OCI-LY7 (cell line): ENCODE measurements at regions not wholly inside any gene's neighbourhood (a gene's known extent, or its start where the extent isn't known, plus 50 kb on each side); places are given as distances from the start of the nearest gene placed in this dataset.

ENCODE experiments used
- BruUV-seq: library from RNA; stranded (reverse); fragments of 400-500 nt; replicated peaks from 2 replicates; lab custom pipeline; 2021; lab: Mats Ljungman, UMichigan
- CTCF ChIA-PET: fragments of 300-600 bp; sonication (Branson Sonifier 250); formaldehyde crosslinking; loops from one replicate; lab custom pipeline; 2022; ENCODE audit warnings: antibody characterized with exemption; ENCODE audit not compliant: unreplicated experiment; lab: Charles Lee
- POLR2A ChIA-PET: fragments of 300-600 bp; sonication (Branson Sonifier 250); formaldehyde crosslinking; loops from one replicate; lab custom pipeline; 2022; ENCODE audit warnings: antibody characterized with exemption; lab: Charles Lee
- DNase-seq: peaks from one replicate; pipeline ENCODE4 v3.0.0-alpha.2; 2015; ENCODE audit warnings: low spot score
- H2AFZ ChIP-seq: fragments of 200-600 bp; sonication (generic), shearing (Covaris generic); 2 replicates; pipeline ENCODE4 v1.6.1; 2014; ENCODE audit warnings: mild to moderate bottlenecking, antibody characterized with exemption, low read length, moderate library complexity
- H3K27ac ChIP-seq: fragments of 200-600 bp; sonication (generic); 2 replicates; pipeline ENCODE4 v1.5.1; 2014; ENCODE audit warnings: mixed run types, low read depth, mild to moderate bottlenecking, moderate library complexity, low read length, inconsistent platforms; ENCODE audit not compliant: poor library complexity, severe bottlenecking
- H3K36me3 ChIP-seq: fragments of 200-600 bp; sonication (generic); 2 replicates; pipeline ENCODE4 v1.6.1; 2014; ENCODE audit warnings: mild to moderate bottlenecking, antibody characterized with exemption, low read length, moderate library complexity, mixed read lengths; ENCODE audit not compliant: insufficient read depth
- H3K4me1 ChIP-seq: fragments of 200-600 bp; sonication (generic); 2 replicates; pipeline ENCODE4 v1.5.1; 2014; ENCODE audit warnings: mild to moderate bottlenecking, low read length; ENCODE audit not compliant: insufficient read depth, poor library complexity, severe bottlenecking
- H3K4me2 ChIP-seq: fragments of 200-600 bp; sonication (generic); 2 replicates; pipeline ENCODE4 v1.6.1; 2014; ENCODE audit warnings: mild to moderate bottlenecking, low read length
- H3K4me3 ChIP-seq: fragments of 200-600 bp; sonication (generic); 2 replicates; pipeline ENCODE4 v1.5.1; 2014; ENCODE audit warnings: mild to moderate bottlenecking, low read depth, low read length; ENCODE audit not compliant: poor library complexity, severe bottlenecking
- H3K79me2 ChIP-seq: fragments of 200-600 bp; sonication (generic); 2 replicates; pipeline ENCODE4 v1.6.1; 2016; ENCODE audit warnings: low read depth, mild to moderate bottlenecking, low read length, moderate library complexity, mixed read lengths; ENCODE audit not compliant: insufficient read depth
- H3K9me2 ChIP-seq: fragments of 200-600 bp; sonication (generic); 2 replicates; pipeline ENCODE4 v1.6.1; 2016; ENCODE audit warnings: mild to moderate bottlenecking, low read length, mixed read lengths; ENCODE audit not compliant: insufficient read depth
- H3K9me3 ChIP-seq: fragments of 200-600 bp; sonication (generic); 2 replicates; pipeline ENCODE4 v1.6.1; 2014; ENCODE audit warnings: mild to moderate bottlenecking, mixed run types, low read length, mixed read lengths
- H4K20me1 ChIP-seq: fragments of 200-600 bp; sonication (generic); 2 replicates; pipeline ENCODE4 v1.6.1; 2014; ENCODE audit warnings: mild to moderate bottlenecking, antibody characterized with exemption, low read length, moderate library complexity, mixed read lengths; ENCODE audit not compliant: insufficient read depth
- CTCF ChIP-seq: fragments of 200-600 bp; sonication (generic); conservative IDR thresholded peaks from 2 replicates; pipeline ENCODE4 v1.5.1; 2014; ENCODE audit warnings: mild to moderate bottlenecking, antibody characterized with exemption, low read length, moderate library complexity, mixed read lengths
- EZH2phosphoT487 ChIP-seq: fragments of 200-600 bp; sonication (generic); IDR thresholded peaks from 2 replicates; pipeline ENCODE4 v1.6.1; 2018; ENCODE audit warnings: low read depth, borderline replicate concordance, mild to moderate bottlenecking, mixed run types, antibody characterized with exemption, low read length, moderate library complexity, mixed read lengths
- intact Hi-C: fragments of 100-400 bp; cut with micrococcal nuclease; formaldehyde crosslinking; loops from one replicate; pipeline ENCODE4 v1.10.0; 2022; ENCODE audit not compliant: unreplicated experiment

GRCh38 chr9:80156756-80157472, 585.1 kb downstream of the TLE4 start:
- Histone ChIP-seq H3K4me2 (no peak overlapping the region), H3K36me3 (no peaks in the 10 kb centered on the region), H3K4me1 (no peaks in the 10 kb centered on the region), H3K27ac (no peak overlapping the region), H4K20me1 (no peaks in the 10 kb centered on the region), H3K9me3 (no peaks in the 10 kb centered on the region), H3K4me3 (no peak overlapping the region), H3K79me2 (no peaks in the 10 kb centered on the region), H2AFZ (no peak overlapping the region), H3K9me2 (no peaks in the 10 kb centered on the region)
- no peak for TF ChIP-seq CTCF
- no peak for TF ChIP-seq EZH2phosphoT487
- DNase-seq = no peak
- ChIA-PET POLR2A (interaction anchor here (1.1 kb wide), 1 partner anchor 12 kb away, joined by 3 read pairs; no protein-coding TSS in a partner anchor), CTCF (no interaction called here)
- intact Hi-C loops = no loop called here
- no TSS peak for BruUV-seq

- no peaks in the 10 kb centered on the region for H3K9me3 ChIP-seq
- no peak overlapping the region for H3K4me2 ChIP-seq
- TF ChIP-seq EZH2phosphoT487 = no peak
- no peak for TF ChIP-seq CTCF
- no peaks in the 10 kb centered on the region for H3K4me1 ChIP-seq
- no peak for DNase-seq
- ChIA-PET POLR2A (interaction anchor here (1.1 kb wide), 1 partner anchor 12 kb away, joined by 3 read pairs; no protein-coding TSS in a partner anchor), CTCF (no interaction called here)
- no peaks in the 10 kb centered on the region for H3K9me2 ChIP-seq
- intact Hi-C loops = no loop called here
- no peak overlapping the region for H2AFZ ChIP-seq
- no peaks in the 10 kb centered on the region for H4K20me1 ChIP-seq
- H3K4me3 ChIP-seq = no peak overlapping the region
- no TSS peak for BruUV-seq
- no peaks in the 10 kb centered on the region for H3K79me2 ChIP-seq
- H3K27ac ChIP-seq = no peak overlapping the region
- no peaks in the 10 kb centered on the region for H3K36me3 ChIP-seq
These were observed 584.5 kb downstream of the TLE4 start for GRCh38 chr9:80156262-80156661.

GRCh38 chr9:80147866-80148265, 576.1 kb downstream of the TLE4 start:
- H3K4me3 ChIP-seq = no peak overlapping the region
- no peaks in the 10 kb centered on the region for H3K9me2 ChIP-seq
- no peak for DNase-seq
- no peak overlapping the region for H2AFZ ChIP-seq
- no peaks in the 10 kb centered on the region for H3K36me3 ChIP-seq
- no peaks in the 10 kb centered on the region for H3K4me1 ChIP-seq
- intact Hi-C loops = no loop called here
- no peaks in the 10 kb centered on the region for H4K20me1 ChIP-seq
- no peak overlapping the region for H3K27ac ChIP-seq
- no peak overlapping the region for H3K4me2 ChIP-seq
- no peaks in the 10 kb centered on the region for H3K79me2 ChIP-seq
- TF ChIP-seq EZH2phosphoT487 = no peak
- no peak for TF ChIP-seq CTCF
- no TSS peak for BruUV-seq
- ChIA-PET POLR2A (no interaction called here), CTCF (no interaction called here)
- H3K9me3 ChIP-seq = no peaks in the 10 kb centered on the region
